ENCODE measurements at regions not wholly inside any gene's neighbourhood (a gene's known extent, or its start where the extent isn't known, plus 50 kb on each side); places are given as distances from the start of the nearest gene placed in this dataset.

- H3K4me1 ChIP-seq (ENCODE audit: control insufficient read depth in 2 of 2, insufficient read depth in 2 of 2, low read length in 2 of 2) = no peaks in the 10 kb centered on the region
- no peak overlapping the region for H3K9ac ChIP-seq (ENCODE audit: low read depth in 1 of 2, low read length in 2 of 2)
- H3K27ac ChIP-seq (ENCODE audit: low read depth in 2 of 2, low read length in 2 of 2) = no peak overlapping the region
- no peak overlapping the region for H3K4me3 ChIP-seq (ENCODE audit: low read length in 2 of 2)
- H3K9me3 ChIP-seq (ENCODE audit: control insufficient read depth in 2 of 2, low read length in 2 of 2) = no peaks in the 10 kb centered on the region
- H3K36me3 ChIP-seq (ENCODE audit: control insufficient read depth in 2 of 2, insufficient read depth in 2 of 2, low read length in 2 of 2) = no peaks in the 10 kb centered on the region
- no peaks in the 10 kb centered on the region for H3K27me3 ChIP-seq (ENCODE audit: control insufficient read depth in 2 of 2, insufficient read depth in 2 of 2, low read length in 2 of 2)
Measured at GRCh38 chr5:4130819-4131218, 535.2 kb downstream of the IRX1 start.

GRCh38 chr5:4137781-4138180 is 542.1 kb downstream of the IRX1 start:
- Histone ChIP-seq H3K36me3 (ENCODE audit: control insufficient read depth in 2 of 2, insufficient read depth in 2 of 2, low read length in 2 of 2) (no peaks in the 10 kb centered on the region), H3K27ac (ENCODE audit: low read depth in 2 of 2, low read length in 2 of 2) (no peak overlapping the region), H3K9ac (ENCODE audit: low read depth in 1 of 2, low read length in 2 of 2) (no peak overlapping the region), H3K27me3 (ENCODE audit: control insufficient read depth in 2 of 2, insufficient read depth in 2 of 2, low read length in 2 of 2) (no peaks in the 10 kb centered on the region), H3K4me3 (ENCODE audit: low read length in 2 of 2) (no peak overlapping the region), H3K9me3 (ENCODE audit: control insufficient read depth in 2 of 2, low read length in 2 of 2) (no peaks in the 10 kb centered on the region), H3K4me1 (ENCODE audit: control insufficient read depth in 2 of 2, insufficient read depth in 2 of 2, low read length in 2 of 2) (no peaks in the 10 kb centered on the region)

GRCh38 chr5:4142842-4143241 is 547.2 kb downstream of the IRX1 start:
- no peaks in the 10 kb centered on the region for H3K4me1 ChIP-seq (ENCODE audit: control insufficient read depth in 2 of 2, insufficient read depth in 2 of 2, low read length in 2 of 2)
- H3K9me3 ChIP-seq (ENCODE audit: control insufficient read depth in 2 of 2, low read length in 2 of 2) = no peaks in the 10 kb centered on the region
- no peak overlapping the region for H3K4me3 ChIP-seq (ENCODE audit: low read length in 2 of 2)
- H3K27me3 ChIP-seq (ENCODE audit: control insufficient read depth in 2 of 2, insufficient read depth in 2 of 2, low read length in 2 of 2) = no peaks in the 10 kb centered on the region
- no peaks in the 10 kb centered on the region for H3K36me3 ChIP-seq (ENCODE audit: control insufficient read depth in 2 of 2, insufficient read depth in 2 of 2, low read length in 2 of 2)
- no peak overlapping the region for H3K9ac ChIP-seq (ENCODE audit: low read depth in 1 of 2, low read length in 2 of 2)
- H3K27ac ChIP-seq (ENCODE audit: low read depth in 2 of 2, low read length in 2 of 2) = no peak overlapping the region

- Histone ChIP-seq H3K4me3 (ENCODE audit: low read length in 2 of 2) (no peak overlapping the region), H3K36me3 (ENCODE audit: control insufficient read depth in 2 of 2, insufficient read depth in 2 of 2, low read length in 2 of 2) (no peaks in the 10 kb centered on the region), H3K27me3 (ENCODE audit: control insufficient read depth in 2 of 2, insufficient read depth in 2 of 2, low read length in 2 of 2) (no peaks in the 10 kb centered on the region), H3K9me3 (ENCODE audit: control insufficient read depth in 2 of 2, low read length in 2 of 2) (no peaks in the 10 kb centered on the region), H3K4me1 (ENCODE audit: control insufficient read depth in 2 of 2, insufficient read depth in 2 of 2, low read length in 2 of 2) (no peaks in the 10 kb centered on the region), H3K27ac (ENCODE audit: low read depth in 2 of 2, low read length in 2 of 2) (no peak overlapping the region), H3K9ac (ENCODE audit: low read depth in 1 of 2, low read length in 2 of 2) (no peak overlapping the region)
Measured at GRCh38 chr5:4144411-4145007, 548.9 kb downstream of the IRX1 start.

- no peak overlapping the region for H3K4me3 ChIP-seq (ENCODE audit: low read length in 2 of 2)
- H3K9me3 ChIP-seq (ENCODE audit: control insufficient read depth in 2 of 2, low read length in 2 of 2) = no peaks in the 10 kb centered on the region
- no peak overlapping the region for H3K27ac ChIP-seq (ENCODE audit: low read depth in 2 of 2, low read length in 2 of 2)
- no peaks in the 10 kb centered on the region for H3K36me3 ChIP-seq (ENCODE audit: control insufficient read depth in 2 of 2, insufficient read depth in 2 of 2, low read length in 2 of 2)
- no peak overlapping the region for H3K9ac ChIP-seq (ENCODE audit: low read depth in 1 of 2, low read length in 2 of 2)
- H3K27me3 ChIP-seq (ENCODE audit: control insufficient read depth in 2 of 2, insufficient read depth in 2 of 2, low read length in 2 of 2) = no peaks in the 10 kb centered on the region
- H3K4me1 ChIP-seq (ENCODE audit: control insufficient read depth in 2 of 2, insufficient read depth in 2 of 2, low read length in 2 of 2) = no peaks in the 10 kb centered on the region
Measured at GRCh38 chr5:4145511-4145910, 549.9 kb downstream of the IRX1 start.

- no peak overlapping the region for H3K4me3 ChIP-seq (ENCODE audit: low read length in 2 of 2)
- H3K27me3 ChIP-seq (ENCODE audit: control insufficient read depth in 2 of 2, insufficient read depth in 2 of 2, low read length in 2 of 2) = no peaks in the 10 kb centered on the region
- H3K9me3 ChIP-seq (ENCODE audit: control insufficient read depth in 2 of 2, low read length in 2 of 2) = no peaks in the 10 kb centered on the region
- no peak overlapping the region for H3K27ac ChIP-seq (ENCODE audit: low read depth in 2 of 2, low read length in 2 of 2)
- no peaks in the 10 kb centered on the region for H3K36me3 ChIP-seq (ENCODE audit: control insufficient read depth in 2 of 2, insufficient read depth in 2 of 2, low read length in 2 of 2)
- H3K4me1 ChIP-seq (ENCODE audit: control insufficient read depth in 2 of 2, insufficient read depth in 2 of 2, low read length in 2 of 2) = no peaks in the 10 kb centered on the region
- no peak overlapping the region for H3K9ac ChIP-seq (ENCODE audit: low read depth in 1 of 2, low read length in 2 of 2)
Measured at GRCh38 chr5:4148009-4148408, 552.4 kb downstream of the IRX1 start.

GRCh38 chr5:4150067-4150466 is 554.4 kb downstream of the IRX1 start:
- Histone ChIP-seq H3K9me3 (ENCODE audit: control insufficient read depth in 2 of 2, low read length in 2 of 2) (no peaks in the 10 kb centered on the region), H3K27ac (ENCODE audit: low read depth in 2 of 2, low read length in 2 of 2) (no peak overlapping the region), H3K9ac (ENCODE audit: low read depth in 1 of 2, low read length in 2 of 2) (no peak overlapping the region), H3K36me3 (ENCODE audit: control insufficient read depth in 2 of 2, insufficient read depth in 2 of 2, low read length in 2 of 2) (no peaks in the 10 kb centered on the region), H3K4me1 (ENCODE audit: control insufficient read depth in 2 of 2, insufficient read depth in 2 of 2, low read length in 2 of 2) (no peaks in the 10 kb centered on the region), H3K4me3 (ENCODE audit: low read length in 2 of 2) (no peak overlapping the region), H3K27me3 (ENCODE audit: control insufficient read depth in 2 of 2, insufficient read depth in 2 of 2, low read length in 2 of 2) (no peaks in the 10 kb centered on the region)

GRCh38 chr5:4156153-4156552 is 560.5 kb downstream of the IRX1 start:
- no peaks in the 10 kb centered on the region for H3K27me3 ChIP-seq (ENCODE audit: control insufficient read depth in 2 of 2, insufficient read depth in 2 of 2, low read length in 2 of 2)
- H3K4me3 ChIP-seq (ENCODE audit: low read length in 2 of 2) = no peak overlapping the region

GRCh38 chr5:4156889-4157288 is 561.3 kb downstream of the IRX1 start:
- Histone ChIP-seq H3K9ac (ENCODE audit: low read depth in 1 of 2, low read length in 2 of 2) (no peak overlapping the region), H3K27ac (ENCODE audit: low read depth in 2 of 2, low read length in 2 of 2) (no peak overlapping the region), H3K4me1 (ENCODE audit: control insufficient read depth in 2 of 2, insufficient read depth in 2 of 2, low read length in 2 of 2) (no peaks in the 10 kb centered on the region), H3K9me3 (ENCODE audit: control insufficient read depth in 2 of 2, low read length in 2 of 2) (peaks cover 0 to 2% of the 10 kb centered on the region in 2 donors), H3K36me3 (ENCODE audit: control insufficient read depth in 2 of 2, insufficient read depth in 2 of 2, low read length in 2 of 2) (no peaks in the 10 kb centered on the region), H3K4me3 (ENCODE audit: low read length in 2 of 2) (no peak overlapping the region), H3K27me3 (ENCODE audit: control insufficient read depth in 2 of 2, insufficient read depth in 2 of 2, low read length in 2 of 2) (no peaks in the 10 kb centered on the region)

More at GRCh38 chr5:4156153-4156552, 560.5 kb downstream of the IRX1 start:
- H3K36me3 ChIP-seq (ENCODE audit: control insufficient read depth in 2 of 2, insufficient read depth in 2 of 2, low read length in 2 of 2) = no peaks in the 10 kb centered on the region
- H3K4me1 ChIP-seq (ENCODE audit: control insufficient read depth in 2 of 2, insufficient read depth in 2 of 2, low read length in 2 of 2) = no peaks in the 10 kb centered on the region
- H3K9ac ChIP-seq (ENCODE audit: low read depth in 1 of 2, low read length in 2 of 2) = no peak overlapping the region
- H3K27ac ChIP-seq (ENCODE audit: low read depth in 2 of 2, low read length in 2 of 2) = no peak overlapping the region
- peaks cover 0 to 2% of the 10 kb centered on the region in 2 donors for H3K9me3 ChIP-seq (ENCODE audit: control insufficient read depth in 2 of 2, low read length in 2 of 2)

- no peaks in the 10 kb centered on the region for H3K36me3 ChIP-seq (ENCODE audit: control insufficient read depth in 2 of 2, insufficient read depth in 2 of 2, low read length in 2 of 2)
- H3K27me3 ChIP-seq (ENCODE audit: control insufficient read depth in 2 of 2, insufficient read depth in 2 of 2, low read length in 2 of 2) = no peaks in the 10 kb centered on the region
- no peak overlapping the region for H3K4me3 ChIP-seq (ENCODE audit: low read length in 2 of 2)
- H3K9ac ChIP-seq (ENCODE audit: low read depth in 1 of 2, low read length in 2 of 2) = no peak overlapping the region
- H3K9me3 ChIP-seq (ENCODE audit: control insufficient read depth in 2 of 2, low read length in 2 of 2) = peaks cover 0 to 5% of the 10 kb centered on the region in 2 donors
- H3K27ac ChIP-seq (ENCODE audit: low read depth in 2 of 2, low read length in 2 of 2) = no peak overlapping the region
- no peaks in the 10 kb centered on the region for H3K4me1 ChIP-seq (ENCODE audit: control insufficient read depth in 2 of 2, insufficient read depth in 2 of 2, low read length in 2 of 2)
Measured at GRCh38 chr5:4158750-4159447, 563.3 kb downstream of the IRX1 start.
